Activated naive CD4-positive, alpha-beta T cell treated with anti-CD3 and anti-CD28 coated beads, Interleukin-2, amount 50 U/mL, for 72 hours (primary cell): ENCODE measurements at regions not wholly inside any gene's neighbourhood (a gene's known extent, or its start where the extent isn't known, plus 50 kb on each side); places are given as distances from the start of the nearest gene placed in this dataset.
"Not testable (repeated sequence)": the region's sequence is repeated elsewhere in the genome, so short reads cannot be mapped to it uniquely, and the experiment has no call there.

ENCODE experiments used
- ATAC-seq, 2 donors: fragments of 150-1000 bp; cut with Tn5 transposase; 2 replicates each; pipeline ENCODE4 v1.10.0; 2021; ENCODE audit warnings: mild to moderate bottlenecking in 2 of 2, moderate library complexity in 2 of 2
- DNase-seq, 2 donors: peaks; one replicate each; pipeline ENCODE4 v3.0.0; 2021 to 2022; ENCODE audit warnings: low spot score in 2 of 2
- H3K27ac Mint-ChIP-seq, 2 donors: one replicate each; pipeline ENCODE4 v1.8.0; 2022; ENCODE audit warnings: mild to moderate bottlenecking in 2 of 2, mixed read lengths in 2 of 2
- H3K36me3 Mint-ChIP-seq, 2 donors: one replicate each; pipeline ENCODE4 v1.8.0; 2022; ENCODE audit warnings: mixed read lengths in 2 of 2
- H3K9me3 Mint-ChIP-seq, 2 donors: one replicate each; pipeline ENCODE4 v1.8.0; 2022; ENCODE audit warnings: mixed read lengths in 2 of 2

- Mint-ChIP-seq H3K27ac (no peak overlapping the region), H3K36me3 (no peaks in the 10 kb centered on the region), H3K9me3 (no peaks in the 10 kb centered on the region)
- ATAC-seq (no peak), DNase-seq (no peak)
Measured at GRCh38 chr12:28023156-28023887, 50.8 kb upstream of the PTHLH start.

GRCh38 chr12:28024231-28024995 lies 51.9 kb upstream of the PTHLH start:
- no peaks in the 10 kb centered on the region for H3K9me3 Mint-ChIP-seq
- no peaks in the 10 kb centered on the region for H3K36me3 Mint-ChIP-seq
- DNase-seq (no peak), ATAC-seq (no peak)
- peak overlapping the region in 1 of 2 donors; percentile 25 for H3K27ac Mint-ChIP-seq

GRCh38 chr12:28025821-28026505 lies 53.4 kb upstream of the PTHLH start:
- no peaks in the 10 kb centered on the region for H3K9me3 Mint-ChIP-seq
- peak overlapping the region in 1 of 2 donors; percentile 56 for H3K27ac Mint-ChIP-seq
- DNase-seq (no peak), ATAC-seq (no peak)
- H3K36me3 Mint-ChIP-seq, result no peaks in the 10 kb centered on the region

- ATAC-seq, result no peak
- no peak for DNase-seq
- no peaks in the 10 kb centered on the region for H3K36me3 Mint-ChIP-seq
- no peak overlapping the region for H3K27ac Mint-ChIP-seq
- H3K9me3 Mint-ChIP-seq, result no peaks in the 10 kb centered on the region
Measured at GRCh38 chr12:28026701-28027100, 54.2 kb upstream of the PTHLH start.

- Mint-ChIP-seq H3K27ac (no peak overlapping the region), H3K36me3 (no peaks in the 10 kb centered on the region), H3K9me3 (no peaks in the 10 kb centered on the region)
- no peak for ATAC-seq
- no peak for DNase-seq
Measured at GRCh38 chr12:28027328-28027727, 54.8 kb upstream of the PTHLH start.

- DNase-seq (no peak), ATAC-seq (no peak)
- Mint-ChIP-seq H3K36me3 (no peaks in the 10 kb centered on the region), H3K9me3 (no peaks in the 10 kb centered on the region), H3K27ac (no peak overlapping the region)
Measured at GRCh38 chr12:28027947-28028724, 55.6 kb upstream of the PTHLH start.

GRCh38 chr12:28032811-28033537 lies 60.4 kb upstream of the PTHLH start:
- Mint-ChIP-seq H3K9me3 (no peaks in the 10 kb centered on the region), H3K27ac (no peak overlapping the region), H3K36me3 (no peaks in the 10 kb centered on the region)
- no peak for ATAC-seq
- no peak for DNase-seq

GRCh38 chr12:28033538-28033915 lies 61.0 kb upstream of the PTHLH start:
- H3K9me3 Mint-ChIP-seq, result no peaks in the 10 kb centered on the region
- H3K27ac Mint-ChIP-seq, result no peak overlapping the region
- no peak for DNase-seq
- ATAC-seq, result no peak
- H3K36me3 Mint-ChIP-seq, result no peaks in the 10 kb centered on the region

GRCh38 chr12:28034271-28034670 lies 61.7 kb upstream of the PTHLH start:
- ATAC-seq (no peak), DNase-seq (no peak)
- Mint-ChIP-seq H3K27ac (no peak overlapping the region), H3K9me3 (no peaks in the 10 kb centered on the region), H3K36me3 (no peaks in the 10 kb centered on the region)

- no peak for ATAC-seq
- DNase-seq, result no peak
- Mint-ChIP-seq H3K9me3 (no peaks in the 10 kb centered on the region), H3K27ac (no peak overlapping the region), H3K36me3 (no peaks in the 10 kb centered on the region)
Measured at GRCh38 chr12:28035500-28035899, 63.0 kb upstream of the PTHLH start.

- Mint-ChIP-seq H3K36me3 (no peaks in the 10 kb centered on the region), H3K9me3 (no peaks in the 10 kb centered on the region), H3K27ac (no peak overlapping the region)
- ATAC-seq (no peak), DNase-seq (no peak)
Measured at GRCh38 chr12:28036940-28037339, 64.4 kb upstream of the PTHLH start.

- Mint-ChIP-seq H3K9me3 (no peaks in the 10 kb centered on the region), H3K36me3 (no peaks in the 10 kb centered on the region), H3K27ac (no peak overlapping the region)
- ATAC-seq (no peak), DNase-seq (no peak)
Measured at GRCh38 chr12:28040246-28040645, 67.7 kb upstream of the PTHLH start.

- H3K36me3 Mint-ChIP-seq, ATAC-seq, H3K27ac Mint-ChIP-seq, DNase-seq: not testable (repeated sequence)
- H3K9me3 Mint-ChIP-seq, result peaks cover 13 to 16% of the 10 kb centered on the region in 2 donors
Measured at GRCh38 chr12:28046600-28046999, 74.1 kb upstream of the PTHLH start.

GRCh38 chr12:28050606-28051005 lies 78.1 kb upstream of the PTHLH start:
- no peak for DNase-seq
- peaks cover 4 to 6% of the 10 kb centered on the region in 2 donors for H3K36me3 Mint-ChIP-seq
- H3K9me3 Mint-ChIP-seq, result peaks cover 13 to 16% of the 10 kb centered on the region in 2 donors
- no peak for ATAC-seq
- H3K27ac Mint-ChIP-seq, result no peak overlapping the region

- Mint-ChIP-seq H3K36me3 (no peaks in the 10 kb centered on the region), H3K9me3 (peaks cover 5 to 8% of the 10 kb centered on the region in 2 donors), H3K27ac (no peak overlapping the region)
- ATAC-seq (no peak), DNase-seq (no peak)
Measured at GRCh38 chr12:28051516-28052354, 79.2 kb upstream of the PTHLH start.
